ENCODE measurements at regions not wholly inside any gene's neighbourhood (a gene's known extent, or its start where the extent isn't known, plus 50 kb on each side); places are given as distances from the start of the nearest gene placed in this dataset.
"Not testable (repeated sequence)": the region's sequence is repeated elsewhere in the genome, so short reads cannot be mapped to it uniquely, and the experiment has no call there.

DNA sequence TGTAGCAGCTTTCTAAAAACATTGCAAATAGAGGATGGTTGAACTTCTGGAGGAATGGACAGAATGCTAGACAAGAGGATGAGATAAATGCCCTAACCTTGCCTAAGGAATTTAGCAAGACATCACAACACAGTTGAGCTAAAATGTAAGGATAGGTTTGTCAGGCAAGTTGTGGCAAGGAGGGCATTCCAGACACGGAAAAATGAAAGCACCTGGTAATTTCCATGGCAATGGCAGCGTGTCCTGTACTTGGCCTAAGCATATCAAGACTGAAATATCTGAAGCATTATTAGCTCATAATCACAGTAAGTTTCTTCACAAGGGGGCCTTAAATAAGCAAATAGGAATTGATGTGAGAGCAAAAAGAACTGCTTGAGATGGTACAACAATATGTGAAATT, 105.1 kb upstream of the USP25 start:
- TF ChIP-seq, protein P1, sequence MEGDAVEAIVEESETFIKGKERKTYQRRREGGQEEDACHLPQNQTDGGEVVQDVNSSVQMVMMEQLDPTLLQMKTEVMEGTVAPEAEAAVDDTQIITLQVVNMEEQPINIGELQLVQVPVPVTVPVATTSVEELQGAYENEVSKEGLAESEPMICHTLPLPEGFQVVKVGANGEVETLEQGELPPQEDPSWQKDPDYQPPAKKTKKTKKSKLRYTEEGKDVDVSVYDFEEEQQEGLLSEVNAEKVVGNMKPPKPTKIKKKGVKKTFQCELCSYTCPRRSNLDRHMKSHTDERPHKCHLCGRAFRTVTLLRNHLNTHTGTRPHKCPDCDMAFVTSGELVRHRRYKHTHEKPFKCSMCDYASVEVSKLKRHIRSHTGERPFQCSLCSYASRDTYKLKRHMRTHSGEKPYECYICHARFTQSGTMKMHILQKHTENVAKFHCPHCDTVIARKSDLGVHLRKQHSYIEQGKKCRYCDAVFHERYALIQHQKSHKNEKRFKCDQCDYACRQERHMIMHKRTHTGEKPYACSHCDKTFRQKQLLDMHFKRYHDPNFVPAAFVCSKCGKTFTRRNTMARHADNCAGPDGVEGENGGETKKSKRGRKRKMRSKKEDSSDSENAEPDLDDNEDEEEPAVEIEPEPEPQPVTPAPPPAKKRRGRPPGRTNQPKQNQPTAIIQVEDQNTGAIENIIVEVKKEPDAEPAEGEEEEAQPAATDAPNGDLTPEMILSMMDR (IDR thresholded peaks at IDR 0.05; ENCODE audit: insufficient read depth, missing control alignments) = no peak
- FAIRE-seq (no peak), DNase-seq (ENCODE audit: insufficient read length, low spot score) (no peak)

DNA sequence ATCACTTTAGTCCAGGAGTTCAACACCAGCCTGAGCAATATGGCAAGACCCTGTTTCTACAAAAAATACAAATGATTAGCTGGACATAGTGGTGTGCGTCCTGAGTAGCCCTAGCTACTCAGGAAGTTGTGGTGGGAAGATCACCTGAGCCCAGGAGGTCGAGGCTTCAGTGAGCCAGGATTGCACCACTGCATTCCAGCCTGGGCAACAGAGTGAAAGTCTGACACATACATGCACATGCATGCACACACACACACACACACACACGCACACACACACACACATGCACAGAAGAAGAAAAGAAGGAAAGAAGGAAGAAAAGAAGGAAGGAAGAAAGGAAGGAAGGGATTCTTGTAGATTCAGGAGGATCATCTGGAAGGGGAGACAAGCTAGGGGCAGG, 104.4 kb upstream of the USP25 start:
- TF ChIP-seq, protein P1 (IDR thresholded peaks at IDR 0.05; ENCODE audit: insufficient read depth, missing control alignments) = no peak
- FAIRE-seq (no peak), DNase-seq (ENCODE audit: insufficient read length, low spot score) (no peak)

DNA sequence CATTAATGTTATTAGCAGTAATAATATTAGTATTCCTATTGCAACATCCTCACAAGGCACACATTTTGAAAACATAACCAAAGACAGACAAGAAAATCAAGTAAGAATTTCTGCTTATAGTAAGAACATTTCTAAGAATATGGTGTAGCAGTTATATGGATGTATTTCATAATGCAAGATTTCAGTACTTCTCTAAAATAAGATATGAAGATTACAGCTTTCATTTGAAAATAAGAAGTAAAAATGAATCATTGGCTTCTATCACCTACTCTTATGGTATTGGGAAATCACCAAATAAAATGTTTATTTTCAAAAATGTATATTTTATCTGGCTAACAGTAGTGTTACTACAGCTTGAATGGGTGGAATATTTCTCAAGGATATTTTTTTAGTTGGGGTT, 103.8 kb upstream of the USP25 start:
- no peak for FAIRE-seq

DNA sequence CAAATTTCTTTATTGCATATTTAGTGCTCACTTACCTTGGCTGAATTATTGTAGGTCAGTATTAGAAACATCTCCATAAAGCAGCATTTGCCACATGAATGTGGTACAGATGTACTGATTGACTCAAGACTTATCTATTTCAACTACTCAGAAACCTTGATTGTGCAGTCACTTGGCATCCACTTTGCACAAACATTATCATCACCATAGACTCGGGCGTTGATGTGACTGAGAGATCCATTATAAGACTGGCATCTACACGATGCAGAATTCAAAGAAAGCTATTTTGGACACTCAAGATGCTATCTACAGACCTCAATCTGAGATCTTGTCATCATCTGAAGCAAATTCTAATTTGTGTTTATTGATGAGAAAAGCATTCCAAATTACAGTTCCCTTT, 102.8 kb upstream of the USP25 start:
- FAIRE-seq (no peak), DNase-seq (ENCODE audit: insufficient read length, low spot score) (no peak)
- TF ChIP-seq, protein P1 (IDR thresholded peaks at IDR 0.05; ENCODE audit: insufficient read depth, missing control alignments) = no peak

More for the DNA sequence above, 103.8 kb upstream of the USP25 start:
- DNase-seq (ENCODE audit: insufficient read length, low spot score) = no peak
- TF ChIP-seq, protein P1 (IDR thresholded peaks at IDR 0.05; ENCODE audit: insufficient read depth, missing control alignments) = no peak

DNA sequence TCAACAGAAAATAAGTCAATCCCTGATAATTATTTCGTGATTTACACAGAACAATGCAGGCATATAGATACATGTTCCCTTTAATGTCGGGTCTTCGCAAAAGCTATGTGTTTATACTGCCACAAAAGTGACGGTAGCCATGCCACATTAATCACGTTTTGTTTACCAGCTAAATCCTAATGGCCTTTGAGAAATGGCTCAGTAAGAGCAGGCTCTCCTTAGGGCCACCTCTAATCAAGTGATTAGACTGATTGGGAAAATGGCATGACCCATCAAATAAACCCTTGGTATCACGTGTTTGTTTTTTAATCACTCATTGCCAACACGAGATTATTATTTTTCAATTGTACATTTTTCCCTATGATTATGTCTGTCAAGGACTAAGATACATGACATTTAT, 102.0 kb upstream of the USP25 start:
- TF ChIP-seq, protein P1 (IDR thresholded peaks at IDR 0.05; ENCODE audit: insufficient read depth, missing control alignments) = no peak
- DNase-seq (ENCODE audit: insufficient read length, low spot score) (no peak), FAIRE-seq (no peak)

DNA sequence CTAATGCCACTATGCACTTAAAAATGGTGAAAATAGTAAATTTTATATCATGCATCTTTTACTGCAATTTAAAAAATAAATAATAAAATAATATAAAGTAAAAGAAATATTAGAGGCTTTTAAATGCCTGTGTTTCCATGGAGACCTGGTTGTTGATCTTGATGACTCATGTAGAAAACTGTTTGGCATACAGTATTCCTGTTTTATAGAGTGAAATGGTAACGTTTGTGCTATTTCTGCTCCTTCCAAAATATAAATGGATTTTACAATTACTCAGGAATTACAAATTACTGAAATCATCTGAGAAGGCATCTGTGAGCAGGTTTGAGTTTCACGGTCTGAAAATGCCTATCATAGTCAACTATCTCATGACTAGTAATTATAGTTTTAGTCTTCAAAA, 98.4 kb upstream of the USP25 start:
- FAIRE-seq = no peak
- no peak for DNase-seq (ENCODE audit: insufficient read length, low spot score)
- TF ChIP-seq, protein P1 (IDR thresholded peaks at IDR 0.05; ENCODE audit: insufficient read depth, missing control alignments) = no peak

DNA sequence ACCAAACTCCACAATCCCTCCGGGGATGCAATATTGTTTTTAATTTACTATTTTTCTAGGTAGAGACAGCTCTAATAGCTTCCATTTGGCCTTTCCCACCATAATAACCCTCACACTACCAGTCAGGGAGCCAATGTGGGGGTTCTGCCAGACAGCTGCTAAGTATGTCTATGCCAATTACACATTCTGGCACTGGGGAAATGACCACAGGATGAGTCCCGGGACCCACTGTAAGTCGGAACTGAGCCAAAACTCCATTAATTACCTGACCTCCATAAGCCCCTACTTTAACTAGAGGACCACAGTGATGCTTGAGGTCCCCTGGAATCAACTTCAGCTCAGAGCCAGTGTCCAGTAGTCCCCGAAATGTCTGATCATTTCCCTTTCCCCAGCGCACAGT, 95.2 kb upstream of the USP25 start:
- DNase-seq (ENCODE audit: insufficient read length, low spot score) = not testable (repeated sequence)

More for the DNA sequence above, 95.2 kb upstream of the USP25 start:
- FAIRE-seq = not testable (repeated sequence)

Measured in D721Med (cell line).